HS-5 (cell line): ENCODE measurements at regions not wholly inside any gene's neighbourhood (a gene's known extent, or its start where the extent isn't known, plus 50 kb on each side); places are given as distances from the start of the nearest gene placed in this dataset.

Experiments used
- DNase-seq: peaks from one replicate; pipeline ENCODE4 v3.0.0-alpha.2; 2012; ENCODE audit warnings: low read depth

DNA sequence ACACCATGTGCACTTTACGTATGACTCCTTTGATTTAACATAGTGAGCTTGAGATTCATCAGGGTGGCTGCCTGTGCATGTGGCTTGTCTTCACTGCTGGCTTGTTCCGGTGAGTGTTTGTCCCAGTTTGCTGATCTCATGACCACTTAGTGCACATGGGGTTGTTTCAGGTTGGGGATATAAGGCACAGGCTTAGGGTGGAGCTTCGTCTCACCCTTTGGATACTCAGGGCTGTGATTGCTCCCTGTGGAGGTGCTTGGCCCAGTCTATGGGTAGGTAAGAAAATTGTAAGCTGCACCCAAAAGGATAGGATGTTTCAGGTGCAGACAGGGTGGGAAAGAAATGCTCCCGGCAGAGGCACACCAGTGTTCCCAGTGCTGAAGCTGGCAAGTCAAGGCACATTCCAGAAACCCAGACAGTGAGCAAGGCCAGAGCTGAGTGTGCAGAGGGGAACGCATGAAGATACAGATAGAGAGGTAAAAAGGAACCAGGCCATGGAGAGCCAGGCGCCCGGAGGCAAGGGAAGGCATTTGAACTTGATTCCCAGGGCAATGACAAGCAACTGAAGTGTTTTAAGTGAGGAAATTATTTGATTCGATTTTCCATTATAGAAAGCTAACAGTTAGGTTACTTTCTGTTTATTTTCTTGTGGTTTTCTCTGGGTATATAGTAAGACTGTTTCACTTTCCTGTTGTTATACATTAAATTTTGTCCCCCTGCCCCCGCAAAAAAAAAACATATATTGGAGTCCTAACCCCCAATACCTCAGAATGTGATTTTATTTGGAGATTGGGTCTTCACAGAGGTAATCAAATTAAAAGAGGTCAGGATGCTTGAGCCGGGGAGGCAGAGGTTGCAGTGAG, 289.8 kb upstream of the KLF6 start:
- no peak for DNase-seq

GRCh38 chr10:4073912-4074311, 288.9 kb upstream of the KLF6 start:
- no peak for DNase-seq

GRCh38 chr10:4070921-4071660, 286.1 kb upstream of the KLF6 start:
- DNase-seq, result no peak

- no peak for DNase-seq
Measured at GRCh38 chr10:4070184-4070583, 285.2 kb upstream of the KLF6 start.

GRCh38 chr10:4069491-4069890, 284.5 kb upstream of the KLF6 start:
- DNase-seq, result no peak

- no peak for DNase-seq
Measured at GRCh38 chr10:4068629-4069028, 283.6 kb upstream of the KLF6 start.

GRCh38 chr10:4067931-4068561, 283.0 kb upstream of the KLF6 start:
- DNase-seq, result no peak

DNA sequence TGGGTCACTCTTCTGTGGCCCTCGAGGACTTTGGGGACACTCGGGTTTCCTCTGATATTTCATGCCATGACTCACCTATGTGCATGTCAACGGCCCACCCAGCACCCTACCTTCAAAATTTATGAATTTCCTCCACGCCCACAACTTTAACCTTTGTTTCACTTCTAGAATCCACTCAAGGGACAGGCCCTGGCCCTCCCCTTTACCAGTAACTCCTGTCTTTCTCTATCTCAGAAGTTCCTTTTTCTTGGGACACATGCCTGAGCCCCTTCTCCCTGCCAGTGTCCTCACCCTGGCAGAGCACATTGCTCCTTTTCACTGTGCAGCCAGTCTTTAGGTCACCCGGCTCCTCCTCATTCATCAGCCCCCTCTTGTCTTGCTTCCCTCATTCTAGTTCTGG, 282.5 kb upstream of the KLF6 start:
- no peak for DNase-seq

DNA sequence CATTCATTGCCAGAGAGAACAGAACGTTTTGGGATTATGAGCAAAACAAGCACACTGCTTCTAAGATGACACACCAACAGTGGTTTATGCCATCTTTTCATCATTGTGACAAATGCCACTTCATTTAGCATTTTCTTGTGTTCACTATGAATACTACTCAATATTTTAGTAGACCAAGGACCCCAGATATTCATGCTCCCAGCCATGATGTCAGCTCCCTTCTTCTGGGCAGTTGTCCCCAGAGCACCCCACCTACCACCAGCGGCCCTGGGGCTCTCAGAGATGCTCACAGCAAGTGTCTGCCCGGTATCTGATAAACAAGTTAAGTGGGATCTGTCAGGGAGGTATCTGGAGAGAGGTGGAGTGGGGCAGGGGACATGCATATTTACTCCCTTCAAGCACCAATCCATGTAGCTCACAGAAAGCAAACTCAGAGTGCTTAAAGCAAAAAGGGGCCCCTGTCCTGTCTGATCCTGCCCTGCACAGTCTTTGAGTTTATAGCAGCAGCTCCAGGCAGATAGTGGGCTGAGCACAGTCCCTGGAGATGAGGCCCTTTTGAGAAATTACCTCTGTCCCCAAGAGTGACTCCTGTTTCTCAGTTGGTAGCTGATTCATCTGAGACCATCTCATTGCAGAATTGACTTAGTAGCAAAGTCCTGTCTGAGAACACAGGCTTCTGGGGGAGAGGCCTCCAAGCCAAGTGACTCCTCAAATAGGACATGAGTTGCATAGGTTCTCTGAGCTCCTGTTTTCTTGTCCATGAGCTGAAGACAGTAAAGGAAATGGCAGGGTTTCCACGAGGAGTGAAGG, 281.8 kb upstream of the KLF6 start:
- no peak for DNase-seq

DNA sequence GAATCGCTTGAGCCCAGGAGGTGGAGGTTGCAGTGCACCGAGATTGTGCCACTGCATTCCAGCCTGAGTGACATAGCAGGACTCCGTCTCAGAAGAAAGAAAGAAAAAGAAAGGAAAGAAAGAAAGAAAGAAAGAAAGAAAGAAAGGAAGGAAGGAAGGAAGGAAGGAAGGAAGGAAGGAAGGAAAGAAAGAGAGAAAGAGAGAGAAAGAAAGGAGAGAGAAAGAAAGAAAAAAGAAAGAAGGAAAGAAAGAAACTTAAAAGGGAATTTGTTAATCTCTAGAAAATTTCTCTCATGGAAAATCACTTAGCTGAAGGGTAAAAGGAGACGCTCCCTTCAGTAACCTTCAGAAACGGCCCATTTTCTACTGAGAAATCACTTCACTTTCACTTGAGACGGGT, 279.5 kb upstream of the KLF6 start:
- no peak for DNase-seq

DNA sequence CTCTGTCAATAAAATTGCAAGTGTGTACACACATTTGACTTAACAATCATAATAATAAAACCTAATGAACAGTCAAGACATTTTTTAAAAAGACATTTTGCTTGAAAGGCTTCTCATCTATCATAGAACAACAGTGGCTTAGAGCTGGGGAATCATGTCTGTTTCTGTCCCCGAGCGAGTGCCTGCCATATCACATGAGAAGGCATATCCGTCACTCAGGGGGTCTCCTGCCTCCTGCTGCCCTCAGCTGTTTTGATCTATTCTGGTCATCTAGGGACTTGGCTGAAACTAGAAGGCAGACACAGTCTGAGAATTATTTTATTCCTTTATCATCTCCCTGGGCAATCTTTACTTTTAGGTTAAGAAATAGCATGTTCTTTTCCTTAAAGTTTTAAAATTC, 278.7 kb upstream of the KLF6 start:
- DNase-seq, result no peak

- DNase-seq, result no peak
Measured at GRCh38 chr10:4062751-4063150, 277.7 kb upstream of the KLF6 start.

DNA sequence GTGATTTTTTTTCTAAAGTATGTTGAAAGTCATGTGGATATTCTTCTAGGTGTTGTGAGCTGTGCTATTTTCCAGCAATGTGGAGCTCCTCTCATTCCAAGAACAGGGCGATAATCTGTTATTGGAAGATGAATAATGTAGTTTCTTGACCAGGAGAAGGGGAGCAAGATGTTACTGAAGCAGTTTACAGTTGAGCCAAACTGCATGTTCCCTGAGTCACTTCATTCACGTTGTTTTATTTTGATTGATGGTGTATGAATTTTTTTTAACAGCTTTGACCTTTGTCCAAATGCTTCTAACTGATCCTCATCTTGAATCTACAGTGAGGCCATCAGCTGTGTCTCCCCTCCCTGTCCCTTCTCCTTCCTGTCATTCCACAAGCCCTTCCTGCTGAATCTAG, 277.1 kb upstream of the KLF6 start:
- no peak for DNase-seq

GRCh38 chr10:4061441-4061951, 276.5 kb upstream of the KLF6 start:
- no peak for DNase-seq

DNA sequence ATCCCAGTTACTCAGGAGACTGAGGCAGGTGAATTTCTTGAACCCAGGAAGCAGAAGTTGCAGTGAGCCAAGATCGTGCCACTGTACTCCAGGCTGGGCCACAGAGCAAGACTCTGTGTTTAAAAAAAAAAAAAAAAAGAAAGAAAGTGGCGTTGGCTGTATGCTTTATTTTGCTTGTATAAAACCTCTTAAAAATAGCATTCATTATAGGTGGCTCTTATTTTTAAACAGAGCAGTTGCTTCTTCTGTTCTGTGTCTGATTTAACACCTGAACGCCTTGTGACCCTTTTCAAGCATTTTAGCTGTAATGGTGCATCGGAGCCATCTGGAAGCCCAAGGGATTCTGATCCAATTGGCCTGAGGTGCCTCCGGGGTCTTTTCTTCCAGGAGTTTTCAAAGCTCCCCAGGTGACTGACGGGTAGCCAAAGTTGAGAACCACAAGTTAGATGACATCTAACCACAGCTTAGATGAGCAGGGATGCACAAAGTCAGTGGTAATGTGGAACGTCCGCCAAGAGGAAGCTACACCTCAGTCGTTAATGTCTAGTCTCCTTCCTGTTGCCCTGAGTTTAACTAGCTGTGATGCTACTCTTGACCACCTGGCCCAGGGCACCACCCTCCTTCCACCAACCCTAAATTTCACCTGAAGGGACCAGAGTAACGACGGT, 274.6 kb upstream of the KLF6 start:
- no peak for DNase-seq

DNA sequence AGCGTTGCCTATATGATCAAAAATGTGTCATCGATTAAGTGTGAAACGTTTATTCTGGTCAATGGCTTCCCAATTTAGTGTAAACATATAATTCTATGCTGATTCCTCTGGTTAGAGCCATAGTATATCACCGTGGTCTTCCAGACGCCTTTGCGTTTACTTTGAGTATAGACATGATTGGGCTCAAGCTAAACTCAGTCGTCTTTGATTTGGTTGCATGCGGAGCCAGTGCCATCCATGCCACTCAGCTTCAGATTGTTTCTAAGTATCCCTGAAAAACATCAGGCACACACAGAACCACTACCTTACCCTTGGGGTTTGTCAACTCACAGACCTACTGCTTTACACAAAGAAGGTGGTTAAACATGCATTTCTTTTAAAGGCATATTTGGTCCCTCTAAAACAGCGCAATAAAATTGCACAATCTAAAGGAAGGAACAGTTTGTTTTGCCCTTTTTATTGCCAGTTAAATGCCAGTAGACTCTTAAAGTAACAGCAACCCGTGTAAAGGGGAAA, 273.6 kb upstream of the KLF6 start:
- DNase-seq, result no peak

DNA sequence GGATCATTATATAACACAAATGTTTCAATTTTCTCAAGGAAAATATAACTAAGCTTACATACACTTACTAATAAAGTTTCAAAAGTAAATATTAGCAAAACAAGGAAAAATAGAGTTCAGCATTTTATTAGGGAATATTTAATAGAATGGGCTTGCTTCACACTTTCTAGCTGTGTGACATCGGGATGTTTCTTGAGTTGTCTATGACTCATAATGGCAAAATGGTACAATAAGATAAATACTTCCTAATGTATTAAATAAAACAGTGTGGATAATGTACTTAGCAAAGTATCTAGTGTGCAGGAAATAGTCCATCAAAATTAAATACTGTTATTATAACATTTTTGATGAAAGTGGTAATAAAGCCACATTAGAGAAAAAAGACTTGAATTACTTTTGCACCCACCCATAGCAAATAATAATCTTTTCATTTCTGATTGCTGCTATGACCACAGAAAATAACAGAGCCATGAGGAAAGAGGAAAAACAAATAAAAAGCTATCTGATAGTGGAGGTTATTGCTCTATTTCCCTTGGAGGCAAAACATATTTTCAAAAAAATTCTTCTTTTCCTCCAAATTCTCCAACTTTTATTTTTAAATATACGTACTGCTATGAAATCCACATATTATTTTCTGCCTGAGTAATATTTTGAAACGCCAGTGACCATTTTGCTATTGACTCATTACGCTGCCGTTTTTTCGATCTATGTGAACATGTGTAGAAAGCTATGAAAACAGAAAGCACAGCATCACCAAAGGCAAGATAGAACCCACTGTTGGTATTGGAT, 272.9 kb upstream of the KLF6 start:
- no peak for DNase-seq

DNA sequence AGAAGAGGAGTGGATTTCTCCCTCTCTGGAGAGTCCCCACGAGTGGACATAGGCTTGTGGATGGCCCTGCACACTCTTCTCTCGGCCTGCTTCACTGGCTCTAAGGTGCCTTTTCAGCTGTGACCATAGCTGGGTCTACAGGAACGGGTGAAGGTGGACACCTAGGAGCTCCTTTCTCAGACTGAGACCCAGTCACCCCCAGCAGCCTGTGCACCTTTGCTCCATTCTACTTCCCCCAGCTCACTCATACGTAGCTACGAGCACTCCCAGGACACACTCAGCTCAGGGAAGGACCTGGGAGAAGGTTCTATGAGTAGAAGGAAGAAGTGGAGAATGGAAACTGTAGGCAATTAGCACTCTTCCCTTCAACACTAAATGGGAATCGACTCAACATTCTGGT, 272.0 kb upstream of the KLF6 start:
- DNase-seq, result no peak

DNA sequence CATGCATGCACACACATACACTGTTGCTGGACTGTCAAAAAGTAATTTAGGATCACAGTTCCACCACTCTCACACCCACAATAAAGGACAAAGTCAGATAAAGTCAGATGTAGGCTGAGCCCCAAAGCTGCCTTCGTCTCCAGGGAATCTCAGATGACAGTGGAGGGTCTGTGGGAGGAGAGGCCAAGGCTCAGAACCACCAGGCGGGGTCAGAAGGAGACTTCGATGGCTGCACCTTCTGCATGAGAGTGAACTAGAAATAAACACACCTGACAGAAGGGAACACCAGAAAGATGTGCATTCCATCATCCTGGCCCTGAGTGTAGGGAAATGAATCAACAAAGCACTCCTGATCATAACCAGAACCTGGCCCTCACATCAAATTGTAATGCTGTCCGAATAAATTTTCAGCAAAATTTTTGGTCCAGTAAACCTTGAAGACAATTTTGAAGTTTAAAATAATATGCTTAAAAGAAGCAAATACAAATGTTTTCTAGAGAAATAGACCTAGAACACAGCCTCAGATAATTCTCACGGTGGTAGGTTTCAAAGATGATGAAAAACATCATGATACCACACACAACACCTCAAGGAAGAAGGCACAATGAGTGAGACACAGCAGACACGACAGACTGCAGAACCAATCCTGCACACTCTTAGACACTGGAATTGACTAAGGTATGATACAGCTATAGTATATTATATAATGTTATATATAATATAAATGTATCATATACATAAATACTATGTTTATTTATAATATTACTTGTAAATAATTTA, 269.8 kb upstream of the KLF6 start:
- no peak for DNase-seq

DNA sequence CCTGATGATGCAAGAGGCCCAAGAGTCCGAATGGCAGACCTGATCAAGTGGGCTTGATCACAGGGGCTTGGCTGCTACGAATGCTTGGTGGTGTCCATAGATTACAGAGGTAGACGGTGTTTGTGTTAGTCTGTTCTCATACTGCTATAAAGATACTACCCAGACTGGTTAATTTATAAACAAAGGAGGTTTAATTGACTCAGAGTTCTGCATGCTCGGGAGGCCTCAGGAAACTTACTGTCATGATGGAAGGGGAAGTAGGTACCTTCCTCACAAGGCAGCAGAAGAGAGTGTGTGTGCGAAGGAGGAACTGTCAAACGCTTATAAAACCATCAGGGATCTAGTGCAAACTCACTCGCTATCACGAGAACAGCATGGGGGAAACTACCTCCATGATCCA, 268.9 kb upstream of the KLF6 start:
- no peak for DNase-seq
